Left lobe of liver (tissue), 2 donors: ENCODE measurements at regions not wholly inside any gene's neighbourhood (a gene's known extent, or its start where the extent isn't known, plus 50 kb on each side); places are given as distances from the start of the nearest gene placed in this dataset.

Experiments
- ATAC-seq: fragments of 200-7000 bp; cut with Tn5 transposase; one replicate; pipeline ENCODE4 v1.9.1; 2020; ENCODE audit warnings: mild to moderate bottlenecking, moderate library complexity
- DNase-seq: peaks from one replicate; pipeline ENCODE4 v3.0.0-alpha.2; 2020; ENCODE audit warnings: low spot score
- donor health status: DM: no; HTN: no; CAD: no; lungs with moderate emphysema.
- donor health status: DM: no; HTN: yes; CAD: no.

DNA sequence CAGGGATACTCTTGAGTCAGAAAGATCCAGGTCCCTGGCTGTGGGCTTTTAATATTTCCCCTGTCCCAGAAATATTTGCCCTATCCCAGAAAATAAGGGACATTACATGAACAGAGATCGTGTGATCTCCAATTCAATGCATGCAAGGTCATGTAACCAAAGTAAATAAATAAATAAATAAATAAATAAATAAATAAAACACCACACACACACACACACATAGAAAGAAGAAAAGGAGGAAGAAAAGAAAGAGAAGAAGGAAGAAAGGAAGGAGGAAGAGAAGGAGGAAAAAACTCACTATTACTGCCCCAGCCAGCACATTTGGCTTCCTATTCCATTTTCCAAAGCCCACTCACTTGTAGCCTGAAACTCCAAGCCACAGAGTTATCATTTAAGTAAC lies 117.9 kb upstream of the CFAP20DC start:
- DNase-seq (no peak), ATAC-seq (no peak)

DNA sequence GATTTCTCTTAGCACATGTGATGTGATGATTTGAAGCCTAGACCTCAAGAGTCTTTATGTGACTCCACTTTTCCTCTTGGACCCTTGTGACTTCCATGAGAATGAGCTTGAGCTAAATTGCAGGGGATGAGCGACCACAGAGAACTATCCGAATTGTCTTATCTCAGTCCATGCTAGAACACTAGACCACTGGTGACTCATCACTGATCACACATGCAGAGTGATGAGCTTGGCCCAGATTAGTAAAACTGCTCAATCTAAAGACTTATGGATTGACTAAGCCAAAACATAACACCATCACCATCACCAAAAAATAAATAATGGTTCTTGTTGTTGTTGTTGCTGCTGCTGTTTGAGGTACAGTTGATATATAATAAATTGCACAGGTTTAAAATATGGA lies 114.1 kb upstream of the CFAP20DC start:
- DNase-seq (no peak), ATAC-seq (no peak)

DNA sequence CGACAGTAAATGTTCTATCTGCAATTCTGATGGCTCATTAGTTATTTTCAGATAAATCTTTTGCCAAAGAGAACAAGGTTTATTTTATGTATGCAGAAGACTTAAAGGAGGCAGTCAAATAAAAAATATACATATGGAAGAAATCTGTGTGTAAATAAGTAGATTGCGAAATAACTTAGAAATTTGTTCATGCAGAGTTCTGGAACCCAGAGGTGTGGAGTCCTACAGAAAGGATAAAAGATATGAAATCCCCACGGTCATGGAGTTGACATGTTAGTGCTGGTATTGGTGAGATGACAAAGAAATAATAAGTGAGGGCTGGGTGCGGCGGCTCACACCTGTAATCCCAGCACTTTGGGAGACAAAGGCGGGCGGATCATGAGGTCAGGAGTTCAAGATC lies 111.2 kb upstream of the CFAP20DC start:
- no peak for DNase-seq

DNA sequence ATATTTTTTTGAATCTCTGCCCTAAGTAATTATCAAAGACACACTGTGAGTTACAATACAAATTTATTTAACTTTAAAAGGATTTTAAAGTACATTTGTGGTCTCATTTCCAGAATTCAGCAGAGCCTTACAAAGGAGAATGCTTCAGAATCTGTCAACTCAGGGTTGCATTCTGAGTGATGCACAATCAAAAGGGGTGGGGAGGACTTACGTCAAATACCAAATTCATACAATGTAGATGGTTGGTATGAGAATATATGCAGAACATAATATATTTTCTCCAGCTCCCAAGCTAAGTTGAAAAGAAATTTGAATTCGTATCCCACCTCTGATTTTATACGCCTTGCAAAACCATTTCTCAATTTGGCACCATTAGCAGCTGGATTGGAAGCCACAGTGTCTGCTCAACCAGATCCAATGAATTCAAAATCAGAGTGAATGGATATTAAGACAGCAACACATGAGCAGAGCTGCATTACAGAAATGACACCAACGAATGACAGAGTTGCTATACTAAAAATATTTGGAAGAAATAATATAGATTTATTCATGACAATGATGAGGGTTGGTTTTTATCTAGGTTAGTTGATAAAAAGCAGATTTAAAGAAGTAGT lies 110.4 kb upstream of the CFAP20DC start:
- no peak for ATAC-seq
- no peak for DNase-seq

More for the DNA sequence above, 111.2 kb upstream of the CFAP20DC start:
- no peak for ATAC-seq

DNA sequence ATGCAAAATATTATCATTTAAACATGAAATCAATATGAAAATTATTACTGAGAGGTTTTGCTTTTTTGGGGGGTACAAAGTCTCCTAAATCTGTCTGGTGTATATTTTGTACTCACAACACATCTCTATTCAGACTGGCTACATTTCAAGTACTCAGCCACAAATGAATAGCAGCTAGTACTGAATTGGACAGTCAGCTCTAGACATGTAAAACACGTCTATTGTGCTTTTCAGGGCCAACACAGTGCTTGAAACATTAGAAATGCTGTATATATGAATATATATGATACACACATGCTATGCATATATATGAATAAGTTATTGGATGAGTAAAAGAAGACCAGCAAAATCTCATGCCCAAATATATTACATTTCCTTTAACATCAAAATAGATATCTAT lies 103.8 kb upstream of the CFAP20DC start:
- DNase-seq (no peak), ATAC-seq (no peak)

DNA sequence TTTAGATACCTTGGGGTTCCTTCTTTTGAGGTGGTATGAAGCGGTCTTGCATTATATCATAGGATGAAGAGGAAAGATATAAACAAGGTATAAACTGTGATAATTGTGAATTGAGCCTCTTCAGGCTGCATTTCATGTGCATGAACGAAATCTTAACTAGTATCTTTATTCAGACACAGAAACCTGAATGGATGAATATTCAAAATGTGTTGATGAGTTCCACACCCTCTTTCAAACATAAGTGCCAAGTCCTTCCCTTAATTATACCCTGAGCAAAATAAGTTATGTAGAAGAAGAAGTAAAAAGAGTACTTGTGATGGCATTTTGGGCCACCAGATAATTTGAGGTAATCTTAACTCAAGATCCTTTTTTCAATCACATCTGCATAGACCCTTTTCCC lies 103.1 kb upstream of the CFAP20DC start:
- DNase-seq: no peak
- no peak for ATAC-seq

DNA sequence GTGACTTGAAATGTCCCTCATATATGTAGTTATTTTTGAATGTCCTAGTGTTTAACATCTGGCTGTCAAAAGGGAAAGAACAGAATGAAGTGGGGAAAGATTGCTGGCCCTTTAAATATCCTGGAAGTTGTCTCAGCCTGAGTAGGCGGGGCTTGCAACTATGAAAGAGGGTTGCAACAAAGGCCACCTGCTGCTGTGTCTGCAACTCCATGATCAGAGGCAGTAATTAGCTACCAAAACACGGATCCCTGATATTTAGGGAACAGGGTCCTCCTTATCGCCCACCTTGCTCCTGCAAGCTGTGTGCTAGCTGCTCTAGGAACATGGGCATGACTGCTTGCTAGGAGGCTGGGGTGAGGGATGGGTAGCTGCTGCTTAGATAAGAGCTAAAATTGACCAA lies 100.2 kb upstream of the CFAP20DC start:
- DNase-seq: no peak
- no peak for ATAC-seq

DNA sequence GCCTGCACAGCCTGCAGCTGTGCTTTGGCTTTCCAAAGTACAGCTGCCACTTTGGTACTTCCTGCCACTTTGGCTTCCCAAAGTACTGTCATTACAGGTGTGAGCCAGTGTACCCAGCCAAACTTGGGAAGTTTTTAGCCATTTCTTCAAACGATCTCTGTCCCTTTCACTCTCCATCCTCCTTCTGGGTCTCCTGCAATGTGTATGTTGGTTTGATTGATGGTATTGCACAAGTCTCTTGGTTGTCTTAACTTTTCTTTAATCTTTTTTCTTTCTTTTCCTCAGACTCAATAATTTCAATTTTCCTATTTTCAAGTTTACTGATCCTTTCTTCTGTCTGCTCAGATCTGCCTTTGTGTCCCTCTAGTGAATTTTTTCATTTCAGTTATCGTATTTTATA lies 99.3 kb upstream of the CFAP20DC start:
- no peak for DNase-seq
- no peak for ATAC-seq

DNA sequence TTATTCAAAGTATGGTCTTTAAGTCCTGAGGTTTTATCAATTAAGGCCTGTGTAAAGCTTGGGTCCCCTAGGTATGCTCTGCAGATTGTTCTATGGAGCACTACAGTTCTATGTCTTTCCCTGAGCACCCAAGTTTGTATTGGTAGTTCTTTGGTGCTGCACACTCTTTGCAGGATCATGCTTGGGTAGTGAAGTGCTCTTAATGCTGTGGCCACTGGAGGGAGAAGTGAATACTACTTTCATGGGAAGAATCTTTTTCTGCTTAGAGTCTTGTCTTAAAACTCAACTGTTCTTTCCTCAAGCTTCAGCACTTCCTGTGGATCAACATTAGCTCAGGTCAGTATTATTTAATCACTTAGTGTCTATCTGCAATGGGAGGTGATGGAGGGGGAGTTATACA lies 93.6 kb upstream of the CFAP20DC start:
- ATAC-seq (no peak), DNase-seq (no peak)

DNA sequence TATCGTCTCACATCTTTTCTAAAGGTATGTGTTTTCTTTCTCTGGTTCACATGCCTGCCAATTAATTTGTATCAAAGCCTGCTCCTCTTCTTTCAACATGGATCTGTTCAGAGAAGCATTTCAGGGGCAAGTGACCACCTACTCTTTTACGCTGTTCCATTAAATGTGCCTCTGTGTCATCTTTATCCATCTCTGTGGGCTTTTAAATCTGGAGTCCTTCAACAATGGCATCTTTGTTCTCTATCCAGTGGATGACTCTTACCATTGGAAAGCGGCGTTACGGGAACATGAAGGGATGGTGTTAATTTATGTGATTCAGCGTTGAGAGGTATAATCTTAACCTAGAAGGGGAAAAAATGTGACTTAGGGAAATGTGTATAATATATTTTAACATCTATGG lies 92.7 kb upstream of the CFAP20DC start:
- DNase-seq: no peak
- no peak for ATAC-seq

DNA sequence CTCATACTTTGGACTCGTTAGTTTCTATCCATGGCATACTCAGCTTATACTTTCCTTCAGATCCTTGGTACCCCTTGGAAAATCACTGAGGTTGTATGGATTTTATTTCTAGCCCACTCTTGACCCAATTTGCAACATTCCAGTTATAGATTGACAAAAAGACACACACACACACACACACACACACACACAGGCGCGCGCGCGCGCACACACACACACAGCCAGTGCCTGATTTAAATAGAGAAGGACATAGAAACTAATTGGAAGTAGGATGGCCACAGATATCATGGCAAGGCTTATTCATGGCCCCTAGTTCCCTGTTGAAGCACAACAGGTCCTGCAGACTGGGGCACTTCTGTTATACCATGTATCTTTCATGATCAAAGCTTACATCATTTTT lies 89.1 kb upstream of the CFAP20DC start:
- no peak for ATAC-seq
- no peak for DNase-seq

DNA sequence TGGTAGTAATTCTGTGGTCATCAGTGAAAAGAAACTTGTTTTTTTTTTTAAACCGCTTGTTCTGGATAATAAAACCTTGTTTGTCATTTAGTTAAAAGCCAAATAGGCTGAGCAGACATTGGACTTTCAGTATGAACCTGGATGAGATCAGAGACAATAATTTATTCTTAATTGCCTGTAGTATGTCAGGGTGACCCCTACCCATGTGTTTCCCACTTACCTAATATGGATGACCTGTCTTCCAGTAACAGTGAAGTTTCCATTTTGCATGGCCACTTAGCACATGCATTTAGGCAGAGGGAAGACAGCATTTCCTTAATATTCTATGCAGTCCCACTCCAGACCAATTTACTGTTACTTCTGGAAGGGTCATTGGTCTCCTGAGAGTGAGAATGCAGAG lies 87.6 kb upstream of the CFAP20DC start:
- DNase-seq: no peak
- no peak for ATAC-seq

DNA sequence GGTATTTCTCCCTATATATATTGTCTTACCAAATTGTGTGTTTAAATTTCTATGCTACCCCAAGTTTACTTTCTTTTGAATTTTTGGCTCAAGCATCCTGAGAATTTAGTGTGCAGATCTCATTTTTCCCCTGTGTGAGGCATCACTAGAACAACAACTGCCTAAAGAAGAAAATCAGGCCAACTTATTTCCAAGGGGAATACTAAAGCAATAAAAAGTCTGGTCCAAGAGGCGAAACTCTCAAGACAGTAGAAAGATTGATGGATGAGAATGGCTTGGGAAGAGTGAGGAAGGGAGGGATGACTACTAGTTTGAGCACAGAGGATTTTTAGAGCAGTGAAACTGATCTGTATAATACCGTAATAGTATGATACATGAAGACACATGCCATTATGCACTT lies 86.3 kb upstream of the CFAP20DC start:
- ATAC-seq: no peak
- no peak for DNase-seq

DNA sequence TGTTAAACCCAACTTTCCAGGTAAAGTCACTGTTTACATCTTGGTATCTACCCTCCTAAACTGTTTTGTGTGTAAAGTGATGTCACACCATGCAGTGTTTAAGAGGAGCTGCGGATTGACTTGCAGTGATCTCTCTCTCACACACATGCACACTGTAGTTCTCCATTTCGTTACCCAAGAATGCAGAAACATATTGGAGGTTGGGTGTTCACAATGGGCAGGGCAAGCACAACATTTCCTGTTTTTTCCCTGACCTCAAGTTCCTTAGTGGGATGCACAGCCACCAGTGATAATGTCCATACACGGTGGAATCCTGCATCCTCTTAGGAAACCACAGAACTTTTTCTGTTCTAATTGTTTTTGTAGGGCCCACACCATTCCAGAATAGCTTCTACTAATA lies 85.3 kb upstream of the CFAP20DC start:
- peak; percentile 22 for ATAC-seq
- DNase-seq: no peak

DNA sequence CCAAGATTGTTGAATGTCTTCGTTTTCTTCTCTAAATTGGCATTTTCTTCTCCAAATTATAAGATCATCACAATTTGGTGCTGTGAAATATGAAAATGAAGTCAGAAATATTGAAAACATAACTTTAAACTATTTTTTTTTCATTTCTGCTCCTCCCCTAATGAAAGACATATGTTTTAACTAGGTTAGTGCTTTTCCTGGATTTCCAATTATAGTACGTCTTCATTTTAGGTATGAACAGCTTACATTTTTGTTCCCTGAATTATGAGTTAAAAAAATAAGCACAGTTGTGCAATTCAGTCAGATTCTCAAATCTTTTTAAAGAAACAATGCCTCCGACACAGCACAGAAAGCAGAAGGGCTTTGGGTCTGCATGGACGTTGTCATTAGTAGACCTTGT lies 83.5 kb upstream of the CFAP20DC start:
- no peak for ATAC-seq
- DNase-seq: no peak

DNA sequence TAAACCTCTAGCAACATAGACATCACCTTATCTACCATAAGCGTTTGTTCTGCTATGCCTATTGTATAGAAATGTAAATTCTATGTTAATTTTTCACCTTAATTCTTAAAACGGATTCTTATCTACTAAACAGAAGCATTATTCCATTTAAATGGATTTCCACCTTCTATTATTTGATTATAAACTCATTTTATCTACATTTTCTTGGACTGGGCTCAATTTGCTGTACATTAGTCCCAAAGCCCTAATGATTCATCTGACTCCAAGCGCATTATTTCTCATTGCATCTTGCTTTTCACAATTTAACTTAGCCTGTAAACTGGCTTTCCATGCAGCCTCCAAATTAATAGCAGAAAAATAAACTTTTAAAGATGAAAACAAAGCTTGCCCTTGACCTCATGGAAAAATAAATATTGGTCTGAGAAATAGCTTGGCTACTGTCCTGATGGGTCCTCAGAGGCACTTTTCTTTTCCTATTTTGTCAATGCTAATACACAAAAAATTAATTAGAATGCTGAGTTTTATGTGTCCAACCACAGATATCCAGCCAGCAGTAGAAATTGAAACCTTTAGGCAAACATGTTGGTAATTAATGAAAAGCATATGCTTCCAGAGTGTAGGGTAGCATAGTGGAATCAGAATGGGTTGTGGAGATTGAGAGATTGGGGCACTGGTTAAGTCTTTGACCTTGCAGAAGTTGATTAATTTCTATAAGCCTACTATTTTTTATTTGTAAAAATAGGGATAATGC lies 81.4 kb upstream of the CFAP20DC start:
- DNase-seq: no peak

DNA sequence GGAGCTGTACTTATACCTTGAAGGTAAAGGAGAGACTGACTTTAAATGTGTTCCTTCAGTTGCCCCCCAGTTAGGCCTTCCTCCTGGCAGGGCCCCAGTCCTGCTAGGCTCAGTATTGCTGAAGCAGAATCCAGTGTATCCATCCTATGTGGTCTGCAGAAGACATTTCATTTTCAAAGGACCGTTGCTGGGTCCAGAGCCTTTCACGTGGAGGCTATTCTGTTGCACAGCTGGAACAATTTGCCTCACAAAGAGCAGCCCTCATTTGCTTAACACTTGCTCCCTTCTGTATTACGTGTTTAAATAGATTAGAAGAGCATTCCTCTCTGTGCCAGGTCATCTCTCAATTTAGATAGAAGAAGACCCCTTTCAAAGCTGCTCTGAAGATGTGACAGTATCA lies 78.9 kb upstream of the CFAP20DC start:
- ATAC-seq (no peak), DNase-seq (no peak)

More for the DNA sequence above, 81.4 kb upstream of the CFAP20DC start:
- no peak for ATAC-seq

DNA sequence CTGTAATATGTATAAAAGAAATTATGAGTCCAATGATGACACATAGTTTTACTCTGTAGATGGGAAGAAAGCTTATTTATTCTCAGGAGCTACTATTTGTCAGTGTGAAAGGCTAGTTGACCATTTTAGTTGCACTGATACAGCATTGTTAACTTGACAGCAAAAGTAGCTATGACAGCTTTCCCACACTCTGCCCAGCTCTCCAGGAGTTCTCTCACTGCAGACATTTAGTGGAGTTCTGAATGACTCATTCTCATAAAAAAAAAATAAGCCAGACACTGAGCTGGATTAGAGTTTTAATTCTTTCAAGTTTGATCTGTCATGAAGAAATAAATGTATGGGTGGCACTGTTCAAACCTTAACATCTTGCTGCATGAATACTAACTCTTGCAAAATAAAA lies 77.2 kb upstream of the CFAP20DC start:
- DNase-seq: no peak
- no peak for ATAC-seq

DNA sequence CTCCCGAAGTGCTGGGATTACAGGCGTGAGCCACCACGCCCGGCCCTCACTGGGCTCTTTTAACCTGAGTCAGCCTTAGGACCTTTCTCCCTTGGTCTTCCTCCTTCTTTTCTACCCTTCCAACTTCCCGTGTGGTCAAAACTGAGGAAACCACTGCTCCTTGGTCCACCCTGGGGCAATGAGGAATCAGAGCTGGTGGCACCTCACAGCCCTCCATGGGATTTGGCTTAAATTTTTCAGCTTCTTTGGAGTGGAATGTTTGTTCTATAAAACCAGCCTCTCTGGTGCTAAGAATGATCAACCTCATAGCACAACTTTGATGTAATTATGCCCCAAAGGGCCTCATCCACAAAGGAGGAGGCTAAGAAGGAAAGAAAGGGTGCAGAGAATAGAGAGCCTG lies 76.6 kb upstream of the CFAP20DC start:
- no peak for ATAC-seq

DNA sequence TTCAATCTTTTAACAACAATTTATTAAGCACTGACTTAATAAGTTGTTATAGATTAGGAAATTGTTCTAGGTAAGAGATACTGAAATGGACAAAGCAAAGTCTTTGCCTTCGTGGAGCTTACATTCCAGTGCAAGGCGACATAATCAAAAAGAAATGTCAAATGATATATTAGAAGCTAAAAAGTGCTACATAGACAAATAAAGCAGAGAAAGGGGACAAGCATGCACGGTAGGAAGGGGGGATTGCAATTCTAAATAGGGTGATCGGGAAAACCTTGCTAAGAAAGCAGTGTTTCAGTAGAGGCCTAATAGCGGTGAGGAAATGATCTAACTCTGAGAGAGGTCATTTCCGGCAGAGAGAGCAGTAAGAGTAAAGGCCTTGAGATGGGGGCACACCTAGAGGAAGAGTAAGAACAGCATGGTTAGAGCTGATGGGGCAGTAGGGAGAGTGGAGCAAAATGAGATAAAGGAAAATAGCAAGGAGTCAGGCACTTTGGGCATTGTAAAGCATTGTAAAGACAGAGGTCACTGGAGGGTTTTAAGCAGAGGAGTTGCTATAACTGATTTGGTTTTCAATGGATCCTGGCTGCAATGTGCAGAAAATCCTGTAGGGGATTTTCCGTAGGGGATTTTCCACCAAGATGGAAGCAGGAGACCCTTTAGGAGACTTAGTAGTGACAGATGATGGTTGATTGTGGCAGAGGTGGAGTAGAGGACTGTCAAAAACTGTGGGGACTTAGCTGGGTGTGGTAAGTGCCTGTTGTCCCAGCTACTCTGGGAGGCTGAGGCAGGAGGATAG lies 71.7 kb upstream of the CFAP20DC start:
- DNase-seq: no peak
- ATAC-seq: no peak

More for the DNA sequence above, 76.6 kb upstream of the CFAP20DC start:
- DNase-seq: no peak

DNA sequence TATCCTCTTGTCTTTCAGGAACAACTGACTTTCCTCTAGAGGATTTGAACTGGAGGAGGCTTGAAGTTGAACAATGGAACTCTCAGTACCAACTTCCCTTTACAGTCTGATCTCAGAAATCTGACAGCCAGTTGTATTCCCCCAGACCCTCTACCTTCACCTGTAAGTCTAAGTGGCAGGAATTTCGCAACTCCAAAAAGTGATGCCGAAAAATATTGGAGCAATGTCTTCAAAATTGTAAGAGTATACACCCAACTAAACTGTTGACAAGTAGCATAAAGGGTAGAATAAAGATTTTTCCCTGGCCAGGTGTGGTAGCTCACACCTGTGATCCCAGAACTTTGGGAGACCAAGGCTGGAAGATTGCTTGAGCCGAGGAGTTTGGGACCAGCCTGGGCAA lies 69.1 kb upstream of the CFAP20DC start:
- ATAC-seq (no peak), DNase-seq (no peak)

DNA sequence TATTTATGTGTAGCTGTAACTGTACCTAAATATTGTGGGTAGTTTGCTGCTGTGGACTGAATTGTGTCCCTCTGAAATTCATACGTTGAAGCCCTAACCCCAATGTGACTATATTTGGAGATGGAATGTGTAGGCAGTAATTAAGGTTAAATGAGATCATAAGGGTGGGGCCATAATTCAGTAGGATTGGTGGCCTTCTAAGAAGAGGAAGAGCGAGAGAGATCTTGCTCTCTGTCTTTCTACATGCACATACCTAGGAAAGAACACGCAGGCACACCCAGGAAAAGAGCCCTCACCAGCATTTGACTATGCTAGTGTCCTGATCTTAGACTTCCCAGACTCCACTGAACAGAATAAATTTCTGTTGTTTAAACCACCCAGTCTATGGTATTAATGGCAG lies 67.6 kb upstream of the CFAP20DC start:
- ATAC-seq (no peak), DNase-seq (no peak)
